ENCODE measurements at regions not wholly inside any gene's neighbourhood (a gene's known extent, or its start where the extent isn't known, plus 50 kb on each side); places are given as distances from the start of the nearest gene placed in this dataset.

GRCh38 chr1:157409927-157410326, 142.4 kb downstream of the FCRL5 start:
- TF ChIP-seq EZH2 (IDR thresholded peaks at IDR 0.05; ENCODE audit: borderline replicate concordance, low read depth, low read length, poor library complexity, severe bottlenecking) (no peak), CTCF (conservative IDR thresholded peaks at IDR 0.05; ENCODE audit: low read depth, low read length) (no peak)
- H3K4me3 ChIP-seq (ENCODE audit: low read depth, low read length, poor library complexity, severe bottlenecking): no peak overlapping the region
- H3K27me3 ChIP-seq (replicated peaks; ENCODE audit: insufficient read depth, low read depth, low read length, poor library complexity): no peaks in the 10 kb centered on the region
- DNase-seq (ENCODE audit: low spot score): no peak
- H3K4me1 ChIP-seq (ENCODE audit: insufficient read depth, low read length, poor library complexity, severe bottlenecking): no peaks in the 10 kb centered on the region
- no peaks in the 10 kb centered on the region for H3K9me3 ChIP-seq (ENCODE audit: low read depth, low read length, poor library complexity, severe bottlenecking)
- ChIA-PET CTCF (no interaction called here), POLR2A (ENCODE audit: low non-redundant PET) (no interaction called here)
- no TSS peak for BruUV-seq (replicated peaks)
- intact Hi-C loops (cut with micrococcal nuclease; ENCODE audit: unreplicated experiment): no loop called here
- no peak overlapping the region for H3K27ac ChIP-seq (ENCODE audit: low read depth, low read length, poor library complexity, severe bottlenecking)
- no peaks in the 10 kb centered on the region for H3K36me3 ChIP-seq (ENCODE audit: insufficient read depth, low read length, poor library complexity, severe bottlenecking)

DNA sequence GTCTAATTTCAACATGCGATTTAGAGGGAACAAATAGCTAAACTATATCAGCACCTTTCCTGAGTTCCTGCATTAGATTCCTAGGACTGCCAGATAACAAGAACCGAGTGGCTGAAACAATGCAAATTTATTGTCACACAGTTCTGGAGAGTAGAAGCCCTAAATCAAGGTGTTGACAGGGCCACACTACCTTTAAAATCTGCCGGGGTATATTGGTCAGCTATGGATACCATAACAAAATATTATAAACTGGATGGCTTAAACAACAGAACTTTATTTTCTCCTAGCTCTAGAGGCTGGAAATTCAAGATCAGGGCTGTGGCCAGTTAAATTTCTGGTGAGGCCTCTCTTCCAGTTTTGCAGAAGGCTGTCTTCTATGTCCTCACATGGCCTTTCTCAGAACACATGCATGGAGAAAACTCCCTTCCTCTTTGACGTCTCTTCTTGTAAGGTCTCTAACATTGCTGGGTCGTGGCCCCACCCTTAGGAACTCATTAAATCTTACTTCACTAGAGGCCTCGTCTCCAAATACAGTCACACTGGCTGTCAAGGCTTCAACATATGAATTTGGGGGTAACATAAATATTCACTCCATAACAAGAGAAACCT, 144.3 kb downstream of the FCRL5 start:
- CTCF ChIA-PET: no interaction called here
- no peaks in the 10 kb centered on the region for H3K27me3 ChIP-seq (replicated peaks; ENCODE audit: insufficient read depth, low read depth, low read length, poor library complexity)
- H3K9me3 ChIP-seq (ENCODE audit: low read depth, low read length, poor library complexity, severe bottlenecking): no peaks in the 10 kb centered on the region
- no TSS peak for BruUV-seq (replicated peaks)
- POLR2A ChIA-PET (ENCODE audit: low non-redundant PET): no interaction called here
- no peaks in the 10 kb centered on the region for H3K36me3 ChIP-seq (ENCODE audit: insufficient read depth, low read length, poor library complexity, severe bottlenecking)
- no peak for DNase-seq (ENCODE audit: low spot score)
- H3K4me3 ChIP-seq (ENCODE audit: low read depth, low read length, poor library complexity, severe bottlenecking): no peak overlapping the region
- H3K27ac ChIP-seq (ENCODE audit: low read depth, low read length, poor library complexity, severe bottlenecking): no peak overlapping the region
- no peak for TF ChIP-seq CTCF (conservative IDR thresholded peaks at IDR 0.05; ENCODE audit: low read depth, low read length)
- no peak for TF ChIP-seq EZH2 (IDR thresholded peaks at IDR 0.05; ENCODE audit: borderline replicate concordance, low read depth, low read length, poor library complexity, severe bottlenecking)
- no peaks in the 10 kb centered on the region for H3K4me1 ChIP-seq (ENCODE audit: insufficient read depth, low read length, poor library complexity, severe bottlenecking)
- intact Hi-C loops (cut with micrococcal nuclease; ENCODE audit: unreplicated experiment): no loop called here

- intact Hi-C loops (cut with micrococcal nuclease; ENCODE audit: unreplicated experiment): no loop called here
- BruUV-seq (replicated peaks): no TSS peak
- H3K27ac ChIP-seq (ENCODE audit: low read depth, low read length, poor library complexity, severe bottlenecking): no peak overlapping the region
- POLR2A ChIA-PET (ENCODE audit: low non-redundant PET): no interaction called here
- CTCF ChIA-PET: no interaction called here
- H3K4me1 ChIP-seq (ENCODE audit: insufficient read depth, low read length, poor library complexity, severe bottlenecking): no peaks in the 10 kb centered on the region
- no peaks in the 10 kb centered on the region for H3K27me3 ChIP-seq (replicated peaks; ENCODE audit: insufficient read depth, low read depth, low read length, poor library complexity)
- no peaks in the 10 kb centered on the region for H3K36me3 ChIP-seq (ENCODE audit: insufficient read depth, low read length, poor library complexity, severe bottlenecking)
- H3K9me3 ChIP-seq (ENCODE audit: low read depth, low read length, poor library complexity, severe bottlenecking): no peaks in the 10 kb centered on the region
- H3K4me3 ChIP-seq (ENCODE audit: low read depth, low read length, poor library complexity, severe bottlenecking): no peak overlapping the region
- DNase-seq (ENCODE audit: low spot score): no peak
- TF ChIP-seq CTCF (conservative IDR thresholded peaks at IDR 0.05; ENCODE audit: low read depth, low read length) (no peak), EZH2 (IDR thresholded peaks at IDR 0.05; ENCODE audit: borderline replicate concordance, low read depth, low read length, poor library complexity, severe bottlenecking) (no peak)
These were observed 144.9 kb downstream of the FCRL5 start for GRCh38 chr1:157407367-157407766.
